ENCODE measurements at regions not wholly inside any gene's neighbourhood (a gene's known extent, or its start where the extent isn't known, plus 50 kb on each side); places are given as distances from the start of the nearest gene placed in this dataset.

DNA sequence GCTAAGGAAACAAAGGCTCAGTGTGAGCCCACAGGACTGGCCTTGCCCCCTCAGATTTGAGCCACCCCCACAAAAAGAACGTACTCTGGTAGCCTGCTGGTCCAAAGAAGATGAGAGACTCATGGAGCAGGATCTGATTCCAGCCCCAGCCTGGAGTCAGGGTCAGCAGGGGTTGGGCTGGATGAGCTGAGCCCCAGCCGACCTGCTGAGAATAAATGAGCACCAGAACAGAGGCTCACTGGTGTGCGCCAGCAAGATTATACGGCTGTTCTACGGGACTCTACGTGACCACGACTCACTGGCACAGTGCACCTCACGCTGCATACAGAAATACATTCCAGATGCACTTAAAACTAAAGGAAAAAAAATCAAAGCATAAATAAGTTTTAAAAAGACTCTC is 186.0 kb upstream of the RPL38 start:
- no peak for DNase-seq (ENCODE audit: low spot score in 2 of 2)
- WGBS, 2 donors, result 64 to 67% methylated on average over 8 of the region's 8 CpGs
- TF ChIP-seq CTCF (IDR thresholded peaks at IDR 0.05) (no peak), POLR2A (IDR thresholded peaks at IDR 0.05) (no peak)
- intact Hi-C loops (cut with DNase I; ENCODE audit: low total_unique reads), result no loop called here
- no peak overlapping the region for H3K4me3 ChIP-seq (ENCODE audit: low read depth, poor library complexity, severe bottlenecking)

DNA sequence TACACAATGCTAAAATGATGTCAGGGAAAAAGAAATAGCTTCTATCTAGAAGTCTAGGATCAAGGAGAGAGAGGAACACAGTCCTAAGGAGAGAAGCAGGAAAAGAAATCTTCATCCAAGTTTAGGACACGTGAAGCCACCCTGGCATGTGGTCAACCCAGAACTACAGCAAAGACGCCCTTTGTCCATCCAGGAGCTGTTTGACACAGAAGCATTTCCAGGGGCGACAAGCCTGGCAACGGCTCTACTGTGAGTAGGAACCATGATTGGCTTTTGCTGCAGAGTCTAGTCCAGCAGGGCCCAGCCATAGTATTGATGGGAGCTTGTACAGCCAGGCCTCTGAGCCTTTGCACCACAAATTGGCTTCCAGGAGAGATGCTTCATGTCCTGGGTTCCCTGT is 185.4 kb upstream of the RPL38 start:
- H3K4me3 ChIP-seq (ENCODE audit: low read depth, poor library complexity, severe bottlenecking), result no peak overlapping the region
- WGBS, 2 donors, result 79 to 82% methylated on average over 4 of the region's 4 CpGs
- intact Hi-C loops (cut with DNase I; ENCODE audit: low total_unique reads), result no loop called here
- no peak for TF ChIP-seq POLR2A (IDR thresholded peaks at IDR 0.05)
- no peak for TF ChIP-seq CTCF (IDR thresholded peaks at IDR 0.05)
- DNase-seq (ENCODE audit: low spot score in 2 of 2), result no peak

DNA sequence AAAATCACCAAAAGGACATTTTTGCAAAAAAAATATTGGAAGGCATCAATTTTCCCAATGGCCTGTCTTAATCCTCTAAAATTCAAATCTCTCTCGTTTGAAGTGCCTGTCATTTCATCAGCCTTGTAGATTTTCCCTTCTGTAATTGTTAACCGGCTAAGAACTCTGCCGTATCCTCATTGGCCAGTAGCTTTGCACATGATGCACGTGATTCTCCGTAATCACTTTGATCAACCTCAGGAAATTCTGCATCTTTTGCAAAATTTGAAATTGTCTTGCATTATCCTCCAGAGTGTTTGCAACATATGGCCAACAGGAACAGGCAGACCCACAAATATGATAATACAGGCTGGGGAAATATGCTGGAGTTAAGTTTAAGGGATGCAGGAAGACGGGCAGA is 184.2 kb upstream of the RPL38 start:
- DNase-seq (ENCODE audit: low spot score in 2 of 2), result no peak
- 60 to 79% methylated on average over 6 of the region's 6 CpGs for WGBS, 2 donors
- intact Hi-C loops (cut with DNase I; ENCODE audit: low total_unique reads), result no loop called here
- TF ChIP-seq POLR2A (IDR thresholded peaks at IDR 0.05) (no peak), CTCF (IDR thresholded peaks at IDR 0.05) (no peak)
- no peak overlapping the region for H3K4me3 ChIP-seq (ENCODE audit: low read depth, poor library complexity, severe bottlenecking)

DNA sequence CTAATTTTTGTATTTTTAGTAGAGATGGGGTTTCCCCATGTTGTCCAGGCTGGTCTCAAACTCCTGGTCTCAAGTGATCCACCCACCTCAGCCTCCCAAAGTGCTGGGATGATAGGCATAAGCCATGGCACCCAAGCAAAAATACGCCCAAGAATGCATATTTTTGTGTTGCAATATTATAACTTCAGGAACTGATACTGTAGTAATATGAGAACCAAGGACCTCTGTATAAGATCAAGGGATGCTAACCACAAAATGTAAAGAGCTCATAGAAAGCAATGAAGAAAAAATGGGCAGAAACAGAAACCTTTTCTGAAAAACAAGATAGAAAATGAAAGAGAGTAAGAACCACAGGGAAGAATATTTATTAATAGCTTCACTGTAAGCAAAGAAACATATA is 183.6 kb upstream of the RPL38 start:
- TF ChIP-seq POLR2A (IDR thresholded peaks at IDR 0.05) (no peak), CTCF (IDR thresholded peaks at IDR 0.05) (no peak)
- intact Hi-C loops (cut with DNase I; ENCODE audit: low total_unique reads), result no loop called here
- 83% methylated on average over 1 of the region's 1 CpG for WGBS, 2 donors
- no peak overlapping the region for H3K4me3 ChIP-seq (ENCODE audit: low read depth, poor library complexity, severe bottlenecking)
- no peak for DNase-seq (ENCODE audit: low spot score in 2 of 2)

DNA sequence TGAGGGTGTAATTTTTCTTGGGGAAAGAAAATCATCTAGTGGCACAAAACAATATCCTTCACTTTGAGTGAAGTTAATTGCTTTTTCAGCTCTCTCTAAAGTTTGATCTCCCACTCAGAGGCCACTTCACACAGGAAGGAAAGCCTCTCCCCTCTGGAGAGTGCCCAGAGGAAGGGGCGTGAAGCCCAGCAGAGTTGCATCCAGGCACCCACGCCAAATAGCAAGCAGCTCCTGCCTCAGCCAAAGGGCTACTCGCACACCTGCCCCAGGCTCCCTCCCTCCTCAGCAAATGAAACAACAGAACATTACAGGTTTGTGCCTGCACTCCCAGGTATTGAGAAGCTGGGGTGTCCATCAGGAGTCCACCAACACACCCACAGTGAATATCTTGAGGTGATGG is 183.0 kb upstream of the RPL38 start:
- 55 to 56% methylated on average over 3 of the region's 3 CpGs for WGBS, 2 donors
- intact Hi-C loops (cut with DNase I; ENCODE audit: low total_unique reads), result no loop called here
- no peak for DNase-seq (ENCODE audit: low spot score in 2 of 2)
- H3K4me3 ChIP-seq (ENCODE audit: low read depth, poor library complexity, severe bottlenecking), result no peak overlapping the region
- TF ChIP-seq CTCF (IDR thresholded peaks at IDR 0.05), result no peak
- TF ChIP-seq POLR2A (IDR thresholded peaks at IDR 0.05), result no peak

DNA sequence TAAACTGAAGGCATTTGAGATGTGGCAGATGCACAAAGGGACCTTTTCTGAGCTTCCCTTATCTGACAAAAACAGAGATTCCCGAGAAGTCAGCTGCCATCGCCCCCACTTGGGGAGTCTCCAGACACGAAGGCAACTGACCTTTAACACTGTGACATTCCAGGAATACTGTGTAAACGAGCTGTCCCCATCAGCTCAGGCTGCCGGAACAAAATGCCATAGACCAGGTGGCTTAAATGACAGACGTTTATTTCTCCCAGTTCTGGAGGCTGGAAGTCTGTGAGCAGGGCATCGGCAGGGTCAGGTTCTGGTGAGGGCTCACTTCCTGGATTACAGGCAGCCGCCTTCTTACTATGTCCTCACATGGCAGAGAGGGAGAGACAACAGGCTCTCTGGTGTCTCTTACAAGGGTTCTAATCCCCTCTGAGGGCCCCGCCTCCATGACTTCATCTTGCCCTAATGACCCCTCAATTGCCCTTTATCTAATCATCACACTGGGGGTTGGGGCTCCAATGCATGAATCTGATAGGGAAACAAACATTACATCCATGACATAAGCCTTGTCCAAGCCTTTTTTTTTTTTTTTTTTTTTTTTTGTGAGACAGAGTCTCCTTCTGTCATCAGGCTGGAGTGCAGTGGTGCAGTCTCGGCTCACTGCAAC is 178.5 kb upstream of the RPL38 start:
- TF ChIP-seq CTCF (IDR thresholded peaks at IDR 0.05) (no peak), POLR2A (IDR thresholded peaks at IDR 0.05) (no peak)
- 62% methylated on average over 10 of the region's 10 CpGs for WGBS, 2 donors
- H3K4me3 ChIP-seq (ENCODE audit: low read depth, poor library complexity, severe bottlenecking), result no peak overlapping the region
- intact Hi-C loops (cut with DNase I; ENCODE audit: low total_unique reads), result no loop called here
- no peak for DNase-seq (ENCODE audit: low spot score in 2 of 2)

Data from lower leg skin (tissue), 4 donors.